ENCODE measurements at regions not wholly inside any gene's neighbourhood (a gene's known extent, or its start where the extent isn't known, plus 50 kb on each side); places are given as distances from the start of the nearest gene placed in this dataset.

- Histone ChIP-seq H3K9me3 (no peaks in the 10 kb centered on the region), H3K27me3 (no peaks in the 10 kb centered on the region), H3K27ac (no peak overlapping the region), H3K4me1 (no peaks in the 10 kb centered on the region), H3K4me3 (no peak overlapping the region), H3K36me3 (no peaks in the 10 kb centered on the region)
- WGBS (ENCODE audit: insufficient coverage, low coverage, low lambda C conversion rate, missing lambda C conversion rate): 100% methylated on average over 1 of the region's 1 CpG
- no peak for ATAC-seq
- intact Hi-C loops (cut with DNase I): no loop called here
- TF ChIP-seq POLR2A (IDR thresholded peaks at IDR 0.05): no peak
- no peak for TF ChIP-seq CTCF (IDR thresholded peaks at IDR 0.05)
- no peak for DNase-seq
Observed at GRCh38 chr13:46479283-46479682, 73.7 kb upstream of the LRCH1 start.

GRCh38 chr13:46478651-46479050 lies 74.3 kb upstream of the LRCH1 start:
- DNase-seq: no peak
- Histone ChIP-seq H3K36me3 (no peaks in the 10 kb centered on the region), H3K4me1 (no peaks in the 10 kb centered on the region), H3K27ac (no peak overlapping the region), H3K27me3 (no peaks in the 10 kb centered on the region), H3K9me3 (no peaks in the 10 kb centered on the region), H3K4me3 (no peak overlapping the region)
- no peak for ATAC-seq
- TF ChIP-seq CTCF (IDR thresholded peaks at IDR 0.05) (no peak), POLR2A (IDR thresholded peaks at IDR 0.05) (no peak)
- WGBS (ENCODE audit: insufficient coverage, low coverage, low lambda C conversion rate, missing lambda C conversion rate): 24% methylated on average over 1 of the region's 1 CpG
- intact Hi-C loops (cut with DNase I): no loop called here

- intact Hi-C loops (cut with DNase I): no loop called here
- Histone ChIP-seq H3K36me3 (no peaks in the 10 kb centered on the region), H3K4me3 (no peak overlapping the region), H3K27me3 (no peaks in the 10 kb centered on the region), H3K4me1 (no peaks in the 10 kb centered on the region), H3K9me3 (no peaks in the 10 kb centered on the region), H3K27ac (no peak overlapping the region)
- ATAC-seq (no peak), DNase-seq (no peak)
- TF ChIP-seq POLR2A (IDR thresholded peaks at IDR 0.05) (no peak), CTCF (IDR thresholded peaks at IDR 0.05) (no peak)
- WGBS (ENCODE audit: insufficient coverage, low coverage, low lambda C conversion rate, missing lambda C conversion rate): 43% methylated on average over 2 of the region's 2 CpGs
Observed at GRCh38 chr13:46476174-46476573, 76.8 kb upstream of the LRCH1 start.

- Histone ChIP-seq H3K27ac (no peak overlapping the region), H3K4me3 (no peak overlapping the region), H3K4me1 (no peaks in the 10 kb centered on the region), H3K27me3 (no peaks in the 10 kb centered on the region), H3K9me3 (no peaks in the 10 kb centered on the region), H3K36me3 (no peaks in the 10 kb centered on the region)
- intact Hi-C loops (cut with DNase I): no loop called here
- TF ChIP-seq POLR2A (IDR thresholded peaks at IDR 0.05) (no peak), CTCF (IDR thresholded peaks at IDR 0.05) (no peak)
- DNase-seq (no peak), ATAC-seq (no peak)
- 91% methylated on average over 5 of the region's 6 CpGs for WGBS (ENCODE audit: insufficient coverage, low coverage, low lambda C conversion rate, missing lambda C conversion rate)
Observed at GRCh38 chr13:46475541-46475991, 77.4 kb upstream of the LRCH1 start.

- 77% methylated on average over 3 of the region's 3 CpGs for WGBS (ENCODE audit: insufficient coverage, low coverage, low lambda C conversion rate, missing lambda C conversion rate)
- Histone ChIP-seq H3K27ac (no peak overlapping the region), H3K27me3 (no peaks in the 10 kb centered on the region), H3K9me3 (no peaks in the 10 kb centered on the region), H3K4me1 (no peaks in the 10 kb centered on the region), H3K36me3 (no peaks in the 10 kb centered on the region), H3K4me3 (no peak overlapping the region)
- intact Hi-C loops (cut with DNase I): no loop called here
- ATAC-seq (no peak), DNase-seq (no peak)
- TF ChIP-seq POLR2A (IDR thresholded peaks at IDR 0.05) (no peak), CTCF (IDR thresholded peaks at IDR 0.05) (no peak)
Observed at GRCh38 chr13:46473806-46474205, 79.2 kb upstream of the LRCH1 start.
